Psoas muscle (tissue), 7 donors: ENCODE measurements at regions not wholly inside any gene's neighbourhood (a gene's known extent, or its start where the extent isn't known, plus 50 kb on each side); places are given as distances from the start of the nearest gene placed in this dataset.
"Not testable (repeated sequence)": the region's sequence is repeated elsewhere in the genome, so short reads cannot be mapped to it uniquely, and the experiment has no call there.

Source experiments
- ATAC-seq, 4 donors: fragments of 200-7000 bp; cut with Tn5 transposase; one replicate each; pipeline ENCODE4 v1.9.1; 2020; ENCODE audit warnings: moderate library complexity in 3 of 4, mild to moderate bottlenecking in 2 of 4
- DNase-seq, 2 donors: peaks; one replicate each; pipeline ENCODE4 v3.0.0-alpha.2; 2020
- H3K27ac ChIP-seq: fragments of 200-600 bp; one replicate; pipeline ENCODE4 v1.8.0; 2022
- H3K27me3 ChIP-seq, 3 donors: fragments of 200-600 bp in 1 of 3; one replicate each; pipeline versions ENCODE4 v1.6.1 to v1.8.0; 2013 to 2022; ENCODE audit warnings: low read length in 2 of 3, mild to moderate bottlenecking in 2 of 3, moderate library complexity in 1 of 3; ENCODE audit not compliant: insufficient read depth in 3 of 3
- H3K36me3 ChIP-seq, 2 donors: fragments of 200-600 bp in 1 of 2; one replicate each; pipeline versions ENCODE4 v1.6.1 to v1.8.0; 2013 to 2022; ENCODE audit warnings: low read depth in 1 of 2, mild to moderate bottlenecking in 1 of 2, moderate library complexity in 1 of 2; ENCODE audit not compliant: insufficient read depth in 1 of 2
- H3K4me1 ChIP-seq: fragments of 200-600 bp; one replicate; pipeline ENCODE4 v1.8.0; 2022
- H3K4me3 ChIP-seq: fragments of 200-600 bp; one replicate; pipeline ENCODE4 v1.8.0; 2022; ENCODE audit warnings: mild to moderate bottlenecking
- H3K9me3 ChIP-seq: fragments of 200-600 bp; one replicate; pipeline ENCODE4 v1.8.0; 2022
- WGBS, 3 donors: extraction: QIAGEN DNeasy Blood & Tissue Kit; methylation state at CpG; one replicate each; pipeline versions ENCODE4 v1.1.6 to v1.1.7; 2013; 5-methylcytosine and 5-hydroxymethylcytosine counted together
- intact Hi-C, 2 donors: fragments of 100-400 bp; cut with DNase I; formaldehyde crosslinking; loops; one replicate each; pipeline versions ENCODE4 v1.11.0 to v1.14.2; 2022
- TF ChIP-seq, protein P1 (sequence below): fragments of 200-600 bp; IDR thresholded peaks from one replicate; pipeline ENCODE4 v1.8.0; 2022; ENCODE audit warnings: antibody characterized with exemption
- donor health status: healthy with polysubstance abuse.
- donor health status: DM: no; HTN: no; CAD: no; lungs with moderate emphysema.
- donor health status: Bipolar disorder and iron deficiency.
- donor health status: healthy.
- donor health status: DM: yes; HTN: yes; CAD: no.
- donor health status: DM: no; HTN: no; CAD: no.
- donor health status: DM: yes; HTN: yes; CAD: no.

DNA sequence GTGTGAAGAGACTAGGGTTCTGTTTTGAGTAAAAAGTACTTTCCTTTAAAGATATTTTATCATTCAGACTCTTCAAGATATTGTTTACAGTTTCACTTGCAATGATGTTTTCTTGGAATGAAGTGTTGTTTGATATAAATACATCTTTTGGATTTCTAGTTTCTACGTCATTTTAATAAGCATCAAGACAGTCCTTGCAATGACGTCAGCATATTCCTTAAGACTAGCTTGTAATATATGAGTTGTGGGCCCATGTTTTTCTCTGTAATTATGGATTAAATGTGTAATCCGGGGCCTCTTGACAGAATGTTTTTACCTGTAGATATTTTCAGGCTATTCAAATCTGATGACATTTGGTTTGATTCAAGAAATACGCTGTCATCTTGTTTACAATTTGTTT is 66.1 kb downstream of the RBMX2 start:
- WGBS, 3 donors = 73 to 87% (median 85%) methylated on average over 4 of the region's 4 CpGs
- H3K4me3 ChIP-seq = no peak overlapping the region

DNA sequence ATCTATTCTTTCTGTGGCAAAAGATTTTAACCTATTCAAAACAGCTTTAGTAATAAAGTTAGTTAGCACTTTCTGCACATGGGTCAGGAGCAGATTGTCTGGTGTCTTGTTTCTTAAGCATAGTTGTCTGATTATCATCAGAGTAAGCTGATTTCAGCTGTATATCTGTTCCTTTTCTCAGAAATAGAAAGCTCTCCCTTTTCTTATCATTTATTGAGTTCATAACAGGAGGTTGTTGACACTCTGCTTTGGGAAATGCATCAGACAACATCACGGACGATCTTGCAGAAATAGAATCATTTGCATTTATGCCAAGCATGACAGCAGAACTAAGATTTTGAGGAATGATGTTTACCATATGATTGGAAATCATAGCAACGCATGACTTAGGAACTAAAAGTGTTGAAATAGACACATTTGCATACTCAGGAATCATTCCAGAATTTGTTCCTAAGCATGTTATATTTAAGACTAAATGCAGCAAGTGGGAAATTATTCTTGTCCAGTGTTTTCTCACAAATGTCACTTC is 66.7 kb downstream of the RBMX2 start:
- 61 to 79% (median 68%) methylated on average over 3 of the region's 3 CpGs for WGBS, 3 donors
- TF ChIP-seq, protein P1, sequence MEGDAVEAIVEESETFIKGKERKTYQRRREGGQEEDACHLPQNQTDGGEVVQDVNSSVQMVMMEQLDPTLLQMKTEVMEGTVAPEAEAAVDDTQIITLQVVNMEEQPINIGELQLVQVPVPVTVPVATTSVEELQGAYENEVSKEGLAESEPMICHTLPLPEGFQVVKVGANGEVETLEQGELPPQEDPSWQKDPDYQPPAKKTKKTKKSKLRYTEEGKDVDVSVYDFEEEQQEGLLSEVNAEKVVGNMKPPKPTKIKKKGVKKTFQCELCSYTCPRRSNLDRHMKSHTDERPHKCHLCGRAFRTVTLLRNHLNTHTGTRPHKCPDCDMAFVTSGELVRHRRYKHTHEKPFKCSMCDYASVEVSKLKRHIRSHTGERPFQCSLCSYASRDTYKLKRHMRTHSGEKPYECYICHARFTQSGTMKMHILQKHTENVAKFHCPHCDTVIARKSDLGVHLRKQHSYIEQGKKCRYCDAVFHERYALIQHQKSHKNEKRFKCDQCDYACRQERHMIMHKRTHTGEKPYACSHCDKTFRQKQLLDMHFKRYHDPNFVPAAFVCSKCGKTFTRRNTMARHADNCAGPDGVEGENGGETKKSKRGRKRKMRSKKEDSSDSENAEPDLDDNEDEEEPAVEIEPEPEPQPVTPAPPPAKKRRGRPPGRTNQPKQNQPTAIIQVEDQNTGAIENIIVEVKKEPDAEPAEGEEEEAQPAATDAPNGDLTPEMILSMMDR = no peak
- H3K4me3 ChIP-seq = no peak overlapping the region
- no peaks in the 10 kb centered on the region for H3K9me3 ChIP-seq
- no peak for DNase-seq
- no peaks in the 10 kb centered on the region for H3K36me3 ChIP-seq
- no peaks in the 10 kb centered on the region for H3K4me1 ChIP-seq
- ATAC-seq = no peak
- H3K27me3 ChIP-seq = no peaks in the 10 kb centered on the region
- intact Hi-C loops = no loop called here
- H3K27ac ChIP-seq = no peak overlapping the region

More for the DNA sequence above, 66.1 kb downstream of the RBMX2 start:
- TF ChIP-seq, protein P1 = no peak
- DNase-seq = no peak
- H3K27ac ChIP-seq = no peak overlapping the region
- H3K36me3 ChIP-seq = no peaks in the 10 kb centered on the region
- H3K4me1 ChIP-seq = no peaks in the 10 kb centered on the region
- intact Hi-C loops = no loop called here
- no peak for ATAC-seq
- no peaks in the 10 kb centered on the region for H3K9me3 ChIP-seq
- H3K27me3 ChIP-seq = no peaks in the 10 kb centered on the region

DNA sequence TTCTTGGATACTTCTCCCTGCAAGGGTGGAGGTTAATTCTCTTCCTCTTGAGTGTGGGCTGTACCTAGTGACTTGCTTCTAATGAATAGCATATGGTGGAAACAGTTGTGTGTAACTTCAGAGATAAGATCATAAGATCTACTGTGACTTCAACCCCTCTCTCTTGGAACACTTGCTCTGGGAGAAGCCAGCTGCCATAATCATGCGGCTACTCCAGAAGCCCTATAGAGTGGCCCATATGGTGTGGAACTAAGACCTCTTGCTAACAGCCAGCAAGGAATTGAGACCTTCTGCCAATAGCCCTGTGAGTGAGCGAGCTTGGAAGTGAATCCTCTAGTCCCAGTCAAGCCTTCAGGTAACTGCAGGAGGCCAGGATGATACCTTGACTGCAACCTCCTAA is 81.1 kb downstream of the RBMX2 start:
- Histone ChIP-seq H3K27ac (no peak overlapping the region), H3K4me1 (no peaks in the 10 kb centered on the region), H3K36me3 (no peaks in the 10 kb centered on the region), H3K4me3 (no peak overlapping the region), H3K27me3 (no peaks in the 10 kb centered on the region), H3K9me3 (no peaks in the 10 kb centered on the region)
- TF ChIP-seq, protein P1 = no peak
- ATAC-seq (no peak), DNase-seq (no peak)
- intact Hi-C loops = no loop called here
- 61 to 80% (median 69%) methylated on average over 2 of the region's 2 CpGs for WGBS, 3 donors

DNA sequence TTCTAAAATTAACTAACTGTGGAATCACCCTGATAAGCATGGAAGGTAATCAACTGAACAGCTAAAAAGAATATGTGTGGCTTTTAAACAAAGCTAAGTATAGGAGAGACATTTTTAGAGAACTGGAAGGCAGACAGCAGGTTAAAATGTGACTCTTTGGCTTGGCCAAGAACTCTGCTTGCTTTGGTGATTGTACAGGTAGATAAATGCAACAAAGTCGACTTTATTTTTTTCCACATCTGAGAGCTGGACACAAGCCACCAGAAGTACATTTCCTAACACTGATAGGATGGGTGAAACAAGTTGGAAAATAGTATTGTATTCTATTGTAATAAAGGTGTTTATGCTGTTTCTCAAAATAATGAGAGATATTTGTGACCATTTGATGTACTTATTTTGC is 84.1 kb downstream of the RBMX2 start:
- peaks cover 0 to 5% (median 0%) of the 10 kb centered on the region in 3 donors for H3K27me3 ChIP-seq
- WGBS, 3 donors = 42 to 79% (median 78%) methylated on average over 1 of the region's 1 CpG
- no peaks in the 10 kb centered on the region for H3K36me3 ChIP-seq
- ATAC-seq = no peak
- TF ChIP-seq, protein P1 = no peak
- no peak for DNase-seq
- no peaks in the 10 kb centered on the region for H3K4me1 ChIP-seq
- no peak overlapping the region for H3K27ac ChIP-seq
- no peak overlapping the region for H3K4me3 ChIP-seq
- no peaks in the 10 kb centered on the region for H3K9me3 ChIP-seq
- intact Hi-C loops = no loop called here

DNA sequence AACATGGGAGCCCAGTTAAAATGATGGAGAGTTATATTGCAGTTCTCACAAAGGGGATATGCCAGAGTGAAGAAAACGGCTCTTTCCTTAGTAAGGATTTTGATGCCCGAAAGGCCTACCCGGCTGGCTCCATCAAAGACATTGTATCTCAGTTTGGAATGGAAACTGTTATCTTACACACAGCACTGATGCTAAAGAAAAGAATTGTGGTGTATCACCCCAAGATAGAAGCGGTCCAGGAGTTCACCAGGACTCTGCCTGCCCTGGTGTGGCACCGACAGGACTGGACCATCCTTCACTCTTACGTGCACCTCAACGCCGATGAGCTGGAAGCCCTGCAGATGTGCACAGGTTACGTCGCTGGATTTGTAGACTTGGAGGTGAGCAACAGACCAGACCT is 93.7 kb downstream of the RBMX2 start:
- H3K36me3 ChIP-seq, intact Hi-C loops, H3K4me3 ChIP-seq, ATAC-seq, H3K27ac ChIP-seq, H3K4me1 ChIP-seq, DNase-seq, H3K9me3 ChIP-seq: not testable (repeated sequence)
- peaks cover 0 to 12% (median 0%) of the 10 kb centered on the region in 3 donors for H3K27me3 ChIP-seq
- WGBS, 3 donors = 86 to 96% (median 91%) methylated on average over 10 of the region's 10 CpGs
